22Rv1 (cell line): ENCODE measurements at regions not wholly inside any gene's neighbourhood (a gene's known extent, or its start where the extent isn't known, plus 50 kb on each side); places are given as distances from the start of the nearest gene placed in this dataset.

ENCODE experiments used
- CTCF ChIP-seq: fragments of 450-650 bp; IDR thresholded peaks from 2 replicates; pipeline ENCODE4 v1.5.1; 2017; ENCODE audit warnings: mild to moderate bottlenecking
- ZFX ChIP-seq: fragments of 450-650 bp; IDR thresholded peaks from 2 replicates; pipeline ENCODE4 v1.6.1; 2017; ENCODE audit warnings: antibody characterized with exemption, borderline replicate concordance

- no peak for TF ChIP-seq CTCF
- TF ChIP-seq ZFX: no peak
These were observed 205.7 kb downstream of the OTOR start for GRCh38 chr20:16953858-16954257.
